HCT116 (cell line): ENCODE measurements at regions not wholly inside any gene's neighbourhood (a gene's known extent, or its start where the extent isn't known, plus 50 kb on each side); places are given as distances from the start of the nearest gene placed in this dataset.

ENCODE experiments used
- ATAC-seq: fragments of 200-7000 bp; cut with Tn5 transposase; 2 replicates; pipeline ENCODE4 v1.9.1; 2020; ENCODE audit warnings: mild to moderate bottlenecking, moderate library complexity
- BruUV-seq: library from RNA; stranded (reverse); fragments of 400-500 nt; replicated peaks from 2 replicates; lab custom pipeline; 2021; lab: Mats Ljungman, UMichigan
- CTCF ChIA-PET: fragments of 300-600 bp; sonication (Branson Sonifier 250); formaldehyde crosslinking; loops from one replicate; lab custom pipeline; 2021; ENCODE audit warnings: antibody characterized with exemption; lab: Charles Lee
- POLR2A ChIA-PET: fragments of 300-600, 350-600 bp; sonication (Branson Sonifier 250); formaldehyde crosslinking; loops from one replicate; lab custom pipeline; 2021; ENCODE audit warnings: antibody characterized with exemption; lab: Charles Lee
- RAD21 ChIA-PET, 2 experiments: fragments of 300-600 bp; sonication (Branson Sonifier 250); formaldehyde crosslinking; loops; one replicate each; lab custom pipeline; 2023; ENCODE audit warnings: low total read pairs in 2 of 2; ENCODE audit not compliant: uncharacterized antibody in 2 of 2, unreplicated experiment in 2 of 2, low non-redundant PET in 1 of 2; lab: Charles Lee
- DNase-seq: peaks from one replicate; pipeline ENCODE4 v3.0.0-alpha.2; 2010; ENCODE audit warnings: low read depth, low spot score
- H2AFZ ChIP-seq: fragments of 200-600 bp; shearing (Covaris generic), sonication (generic); 2 replicates; pipeline ENCODE4 v1.6.1; 2017; ENCODE audit warnings: low read depth, mixed run types, mixed read lengths, antibody characterized with exemption, low read length; ENCODE audit not compliant: poor library complexity, severe bottlenecking
- H3K27ac ChIP-seq: 2 replicates; pipeline ENCODE4 v1.5.1; 2012; ENCODE audit warnings: low read depth, low read length
- H3K27me3 ChIP-seq: fragments of 200-600 bp; sonication (generic); 2 replicates; pipeline ENCODE4 v1.6.1; 2016; ENCODE audit warnings: mixed run types, low read length, mixed read lengths; ENCODE audit not compliant: insufficient read depth
- H3K36me3 ChIP-seq, 2 experiments: fragments of 200-500 bp in 1 of 2; fragments of 200-600 bp in 1 of 2; sonication (Bioruptor generic) in 1 of 2; sonication (generic) in 1 of 2; 2 replicates each; pipeline versions ENCODE4 v1.5.1 to v1.6.1; 2014 to 2016; ENCODE audit warnings: low read length in 2 of 2, inconsistent platforms in 1 of 2, mixed read lengths in 1 of 2, mixed run types in 1 of 2; ENCODE audit not compliant: insufficient read depth in 2 of 2, control insufficient read depth in 1 of 2
- H3K4me1 ChIP-seq, 2 experiments: fragments of 200-600 bp in 1 of 2; sonication (generic) in 1 of 2; 2 replicates each; pipeline versions ENCODE4 v1.5.1 to v1.6.1; 2012 to 2017; ENCODE audit warnings: low read length in 2 of 2, inconsistent platforms in 1 of 2, mild to moderate bottlenecking in 1 of 2, mixed read lengths in 1 of 2, mixed run types in 1 of 2, moderate library complexity in 1 of 2; ENCODE audit not compliant: insufficient read depth in 2 of 2, control insufficient read depth in 1 of 2
- H3K4me2 ChIP-seq: fragments of 200-600 bp; sonication (generic); 2 replicates; pipeline ENCODE4 v1.6.1; 2017; ENCODE audit warnings: mixed run types, low read length, mixed read lengths
- H3K4me3 ChIP-seq, 2 experiments: fragments of 200-600 bp in 1 of 2; sonication (generic) in 1 of 2; replicated peaks in 1 of 2; 2 replicates each; pipeline ENCODE4 v1.5.1; 2011 to 2016; ENCODE audit warnings: low read length in 2 of 2, control low read depth in 1 of 2, low read depth in 1 of 2, mild to moderate bottlenecking in 1 of 2, mixed read lengths in 1 of 2, mixed run types in 1 of 2
- H3K79me2 ChIP-seq: fragments of 200-600 bp; sonication (generic); 2 replicates; pipeline ENCODE4 v1.6.1; 2017; ENCODE audit warnings: mild to moderate bottlenecking, mixed run types, low read length, moderate library complexity, mixed read lengths; ENCODE audit not compliant: insufficient read depth
- H3K9ac ChIP-seq: fragments of 200-600 bp; sonication (generic); 2 replicates; pipeline ENCODE4 v1.6.1; 2016; ENCODE audit warnings: low read length, mixed read lengths
- H3K9me2 ChIP-seq: fragments of 200-600 bp; sonication (generic), shearing (Covaris generic); 2 replicates; pipeline ENCODE4 v1.6.1; 2017; ENCODE audit warnings: mixed run types, mild to moderate bottlenecking, moderate library complexity; ENCODE audit not compliant: insufficient read depth
- H3K9me3 ChIP-seq, 2 experiments: fragments of 200-500 bp in 1 of 2; fragments of 200-600 bp in 1 of 2; sonication (Bioruptor generic) in 1 of 2; sonication (generic) in 1 of 2; 2 replicates each; pipeline ENCODE4 v1.6.1; 2014 to 2017; ENCODE audit warnings: low read length in 2 of 2, mixed read lengths in 2 of 2, inconsistent platforms in 1 of 2, low read depth in 1 of 2, mild to moderate bottlenecking in 1 of 2, mixed run types in 1 of 2, moderate library complexity in 1 of 2; ENCODE audit not compliant: control insufficient read depth in 1 of 2, insufficient read depth in 1 of 2
- H4K20me1 ChIP-seq: fragments of 200-600 bp; sonication (generic), shearing (Covaris generic); 2 replicates; pipeline ENCODE4 v1.6.1; 2017; ENCODE audit warnings: mixed run types, mild to moderate bottlenecking, moderate library complexity; ENCODE audit not compliant: insufficient read depth
- ATF3 ChIP-seq: IDR thresholded peaks from 2 replicates; pipeline ENCODE4 v1.6.1; 2012
- CEBPB ChIP-seq: IDR thresholded peaks from 2 replicates; pipeline ENCODE4 v1.6.1; 2012; ENCODE audit warnings: low read depth
- CTCF ChIP-seq, 3 experiments: fragments of 200-600 bp in 1 of 3; sonication (generic) in 1 of 3; IDR thresholded peaks in 2 of 3; conservative IDR thresholded peaks in 1 of 3; 2 replicates each; pipeline ENCODE4 v1.5.1; 2012 to 2017; ENCODE audit warnings: low read depth in 2 of 3, low read length in 2 of 3, antibody characterized with exemption in 1 of 3, borderline replicate concordance in 1 of 3, control low read depth in 1 of 3, mild to moderate bottlenecking in 1 of 3, mixed read lengths in 1 of 3, mixed run types in 1 of 3, moderate library complexity in 1 of 3; ENCODE audit not compliant: insufficient read depth in 1 of 3
- EZH2 ChIP-seq: fragments of 200-600 bp; sonication (generic); IDR thresholded peaks from 2 replicates; pipeline ENCODE4 v1.6.1; 2017; ENCODE audit warnings: antibody characterized with exemption, mixed run types
- EZH2phosphoT487 ChIP-seq: fragments of 200-600 bp; IDR thresholded peaks from 2 replicates; pipeline ENCODE4 v1.6.1; 2018; ENCODE audit warnings: antibody characterized with exemption, borderline replicate concordance
- FOSL1 ChIP-seq: IDR thresholded peaks from 2 replicates; pipeline ENCODE4 v1.6.1; 2012; ENCODE audit warnings: low read depth
- JUND ChIP-seq: IDR thresholded peaks from 2 replicates; pipeline ENCODE4 v1.6.1; 2012
- POLR2A ChIP-seq: IDR thresholded peaks from 2 replicates; pipeline ENCODE4 v1.7.0; 2011; ENCODE audit warnings: borderline replicate concordance; ENCODE audit not compliant: insufficient read depth, insufficient read length; ENCODE audit errors: extremely low read depth
- POLR2AphosphoS5 ChIP-seq: IDR thresholded peaks from 2 replicates; pipeline ENCODE4 v1.6.1; 2011; ENCODE audit warnings: mild to moderate bottlenecking, low read depth, low read length, moderate library complexity
- RAD21 ChIP-seq: IDR thresholded peaks from 2 replicates; pipeline ENCODE4 v1.6.1; 2012; ENCODE audit warnings: low read depth, mild to moderate bottlenecking
- REST ChIP-seq: IDR thresholded peaks from 2 replicates; pipeline ENCODE4 v1.6.1; 2012; ENCODE audit warnings: low read depth
- SIN3A ChIP-seq: IDR thresholded peaks from 2 replicates; pipeline ENCODE4 v1.6.1; 2012; ENCODE audit warnings: low read depth
- SP1 ChIP-seq: IDR thresholded peaks from 2 replicates; pipeline ENCODE4 v1.6.1; 2012; ENCODE audit warnings: low read depth
- SRF ChIP-seq: IDR thresholded peaks from 2 replicates; pipeline ENCODE4 v1.6.1; 2012; ENCODE audit warnings: low read depth
- ZFX ChIP-seq: fragments of 450-650 bp; IDR thresholded peaks from 2 replicates; pipeline ENCODE4 v1.6.1; 2017
- ZNF274 ChIP-seq: fragments of 200-500 bp; sonication (Bioruptor generic); IDR thresholded peaks from 2 replicates; pipeline ENCODE4 v1.6.1; 2014; ENCODE audit warnings: mild to moderate bottlenecking, low read depth, low read length, inconsistent platforms
- intact Hi-C: fragments of 100-400 bp; cut with micrococcal nuclease; formaldehyde crosslinking; loops from 2 replicates; pipeline ENCODE4 v1.10.0; 2022

- no peaks in the 10 kb centered on the region for H3K9me2 ChIP-seq
- no peak overlapping the region for H3K27ac ChIP-seq
- no peak for DNase-seq
- H3K9ac ChIP-seq: no peak overlapping the region
- no peaks in the 10 kb centered on the region for H4K20me1 ChIP-seq
- POLR2A ChIA-PET: no interaction called here
- CTCF ChIA-PET: no interaction called here
- H2AFZ ChIP-seq: no peak overlapping the region
- no peak overlapping the region for H3K4me3 ChIP-seq
- H3K36me3 ChIP-seq: no peaks in the 10 kb centered on the region
- no peak for ATAC-seq
- RAD21 ChIA-PET: no interaction called here
- no peaks in the 10 kb centered on the region for H3K4me1 ChIP-seq
- H3K4me2 ChIP-seq: no peak overlapping the region
- no peaks in the 10 kb centered on the region for H3K9me3 ChIP-seq
- intact Hi-C loops: no loop called here
- H3K79me2 ChIP-seq: no peaks in the 10 kb centered on the region
- BruUV-seq: no TSS peak
- H3K27me3 ChIP-seq: no peaks in the 10 kb centered on the region
- no peak for TF ChIP-seq ZFX
- no peak for TF ChIP-seq SIN3A
- no peak for TF ChIP-seq REST
- TF ChIP-seq CEBPB: no peak
- no peak for TF ChIP-seq RAD21
- TF ChIP-seq ZNF274: no peak
- TF ChIP-seq EZH2: no peak
- no peak for TF ChIP-seq JUND
- TF ChIP-seq FOSL1: no peak
- no peak for TF ChIP-seq SP1
- no peak for TF ChIP-seq POLR2AphosphoS5
- no peak for TF ChIP-seq POLR2A
- no peak for TF ChIP-seq ATF3
- no peak for TF ChIP-seq EZH2phosphoT487
- TF ChIP-seq CTCF (IDR thresholded peaks at IDR 0.05 in 2 of 3, conservative IDR thresholded peaks at IDR 0.05 in 1 of 3; ENCODE audit: borderline replicate concordance in 1 of 3, insufficient read depth in 1 of 3, low read depth in 2 of 3, low read length in 2 of 3): no peak
- no peak for TF ChIP-seq SRF
Observed at GRCh38 chr6:140785926-140786325, 1346.8 kb upstream of the GJE1 start.
